BLaER1 treated with 17β-estradiol and CSF1 and Interleukin-3, amounts not matched to agents 10 nM and 100 nM (cell line): ENCODE measurements at regions not wholly inside any gene's neighbourhood (a gene's known extent, or its start where the extent isn't known, plus 50 kb on each side); places are given as distances from the start of the nearest gene placed in this dataset.

Experiments
- H3K27ac ChIP-seq, 11 experiments: shearing (Covaris generic); formaldehyde crosslinking; 2 replicates each; pipeline ENCODE4 v1.8.1; 2022
- H3K27me3 ChIP-seq, 11 experiments: shearing (Covaris generic); formaldehyde crosslinking; 2 replicates each; pipeline ENCODE4 v1.8.1; 2022
- H3K36me3 ChIP-seq, 11 experiments: shearing (Covaris generic); formaldehyde crosslinking; 2 replicates each; pipeline ENCODE4 v1.8.1; 2022
- H3K4me1 ChIP-seq, 10 experiments: shearing (Covaris generic); formaldehyde crosslinking; 2 replicates each; pipeline ENCODE4 v1.8.1; 2022
- H3K4me2 ChIP-seq, 11 experiments: shearing (Covaris generic); formaldehyde crosslinking; 2 replicates each; pipeline ENCODE4 v1.8.1; 2022
- H3K4me3 ChIP-seq, 10 experiments: shearing (Covaris generic); formaldehyde crosslinking; 2 replicates each; pipeline ENCODE4 v1.8.1; 2022
- H3K9ac ChIP-seq, 11 experiments: shearing (Covaris generic); formaldehyde crosslinking; 2 replicates each; pipeline ENCODE4 v1.8.1; 2022
- H3K9me3 ChIP-seq, 11 experiments: shearing (Covaris generic); formaldehyde crosslinking; replicated peaks in 1 of 11; 2 replicates each; pipeline ENCODE4 v1.8.1; 2022
- H4K20me1 ChIP-seq, 11 experiments: shearing (Covaris generic); formaldehyde crosslinking; 2 replicates each; pipeline ENCODE4 v1.8.1; 2022
- Cebpa-rat ChIP-seq, 11 experiments: shearing (Covaris generic); IDR thresholded peaks; 2 replicates each; pipeline ENCODE4 v1.8.1; 2022

DNA sequence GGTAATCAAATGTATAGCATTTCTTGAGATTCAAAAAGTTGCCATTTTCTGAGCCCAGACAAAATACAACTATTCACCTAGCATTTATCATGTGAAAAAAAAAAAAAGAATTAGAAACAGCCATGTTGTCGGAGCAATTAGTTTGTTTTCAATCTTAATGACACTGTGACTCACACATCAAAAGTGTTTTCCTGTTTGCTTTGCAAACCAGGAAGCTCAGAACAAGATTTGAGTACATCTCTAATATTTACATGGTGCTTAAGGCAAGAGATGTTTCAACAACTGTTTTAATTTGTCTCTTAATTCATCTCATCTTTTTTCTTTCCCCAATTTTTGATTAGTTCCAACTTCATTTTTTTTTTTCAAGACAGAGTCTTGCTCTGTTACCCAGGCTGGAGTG is 62.5 kb upstream of the CAPZB start:
- peaks cover 63 to 85% (median 70%) of the 10 kb centered on the region in 11 experiments for H3K9me3 ChIP-seq
- no peaks in the 10 kb centered on the region for H3K4me1 ChIP-seq
- peak overlapping the region in 1 of 10 experiments; percentile 25; a peak in 1 of 20 replicates for H3K4me3 ChIP-seq
- no peaks in the 10 kb centered on the region for H4K20me1 ChIP-seq
- peaks cover 0 to 4% (median 0%) of the 10 kb centered on the region in 11 experiments; a peak in 2 of 22 replicates for H3K36me3 ChIP-seq
- no peak overlapping the region for H3K9ac ChIP-seq
- no peak overlapping the region for H3K27ac ChIP-seq
- H3K4me2 ChIP-seq: no peak overlapping the region
- no peak for TF ChIP-seq Cebpa-rat (IDR thresholded peaks at IDR 0.05)
- no peaks in the 10 kb centered on the region for H3K27me3 ChIP-seq

DNA sequence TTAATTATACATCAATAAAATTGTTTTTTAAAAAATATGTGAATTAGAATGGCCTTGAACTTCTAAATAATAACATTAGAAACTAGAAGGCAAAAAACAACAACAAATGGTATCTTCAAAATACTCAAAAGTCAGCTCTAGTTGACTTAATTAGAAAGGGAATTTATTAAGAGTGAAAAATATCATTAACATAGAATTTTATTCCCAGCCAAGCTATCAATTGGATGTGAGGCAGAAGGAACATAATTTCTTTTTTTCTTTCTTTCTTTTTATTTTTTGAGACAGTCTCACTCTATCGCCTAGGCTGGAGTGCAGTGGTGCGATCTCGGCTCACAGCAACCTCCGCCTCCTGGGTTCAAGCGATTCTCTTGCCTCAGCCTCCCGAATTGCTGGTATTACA is 51.2 kb upstream of the CAPZB start:
- Histone ChIP-seq H3K9ac (no peak overlapping the region), H3K4me2 (no peak overlapping the region), H3K4me3 (no peak overlapping the region), H3K27me3 (no peaks in the 10 kb centered on the region), H4K20me1 (no peaks in the 10 kb centered on the region), H3K36me3 (no peaks in the 10 kb centered on the region), H3K9me3 (peaks cover 34 to 71% (median 46%) of the 10 kb centered on the region in 11 experiments), H3K27ac (no peak overlapping the region), H3K4me1 (peaks cover 0 to 11% (median 2%) of the 10 kb centered on the region in 10 experiments; a peak in 9 of 20 replicates)
- TF ChIP-seq Cebpa-rat (IDR thresholded peaks at IDR 0.05): no peak

DNA sequence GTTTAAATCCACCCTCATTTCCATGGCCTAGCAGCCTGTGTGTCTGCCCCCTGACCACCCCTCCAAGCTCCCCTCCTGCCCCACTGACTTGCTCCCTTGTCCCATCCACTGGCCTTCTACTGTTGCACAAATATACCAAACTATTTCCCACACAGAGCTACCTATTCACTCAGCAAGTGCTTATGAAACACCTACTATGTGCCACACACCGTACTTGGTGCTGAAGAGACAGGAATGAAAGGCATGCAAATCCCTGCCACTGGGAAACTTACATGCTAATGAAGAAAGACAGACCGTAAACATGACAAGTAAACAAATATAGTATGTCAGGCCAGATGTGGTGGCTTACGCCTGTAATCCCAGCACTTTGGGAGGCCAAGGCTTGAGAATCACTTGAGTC is 49.9 kb upstream of the CAPZB start:
- no peaks in the 10 kb centered on the region for H3K27me3 ChIP-seq
- H3K4me1 ChIP-seq: peaks cover 0 to 11% (median 2%) of the 10 kb centered on the region in 10 experiments; a peak in 9 of 20 replicates
- H4K20me1 ChIP-seq: no peaks in the 10 kb centered on the region
- H3K9me3 ChIP-seq: peaks cover 35 to 63% (median 47%) of the 10 kb centered on the region in 11 experiments
- no peak overlapping the region for H3K27ac ChIP-seq
- no peaks in the 10 kb centered on the region for H3K36me3 ChIP-seq
- H3K4me3 ChIP-seq: no peak overlapping the region
- no peak overlapping the region for H3K9ac ChIP-seq
- no peak for TF ChIP-seq Cebpa-rat (IDR thresholded peaks at IDR 0.05)
- no peak overlapping the region for H3K4me2 ChIP-seq
